DMS53 treated with DMSO at 0.1 percent for 48 hours (cell line): ENCODE measurements at regions not wholly inside any gene's neighbourhood (a gene's known extent, or its start where the extent isn't known, plus 50 kb on each side); places are given as distances from the start of the nearest gene placed in this dataset.

Experiments used
- DNase-seq: peaks from one replicate; lab custom pipeline; 2025; ENCODE audit not compliant: unreplicated experiment; lab: John Stamatoyannopoulos, UW

DNA sequence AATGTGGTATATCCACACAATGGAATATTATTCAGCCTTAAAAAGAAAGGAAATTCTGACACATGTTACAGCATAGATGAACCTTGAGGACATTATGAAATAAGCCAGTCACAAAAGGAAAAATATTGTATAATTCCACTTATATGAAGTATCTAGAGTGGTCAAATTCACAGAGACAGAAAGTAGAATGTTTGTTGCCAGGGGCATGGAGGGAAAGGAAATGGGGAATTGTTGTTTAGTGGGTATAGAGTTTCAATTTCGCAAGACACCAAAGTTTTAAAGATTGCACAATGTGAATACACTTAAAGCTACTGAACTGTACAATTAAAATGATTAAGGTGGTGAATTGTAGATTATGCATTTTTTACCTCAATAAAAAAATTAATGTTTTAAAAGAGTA is 92.9 kb downstream of the TXNL1 start:
- DNase-seq, result no peak

DNA sequence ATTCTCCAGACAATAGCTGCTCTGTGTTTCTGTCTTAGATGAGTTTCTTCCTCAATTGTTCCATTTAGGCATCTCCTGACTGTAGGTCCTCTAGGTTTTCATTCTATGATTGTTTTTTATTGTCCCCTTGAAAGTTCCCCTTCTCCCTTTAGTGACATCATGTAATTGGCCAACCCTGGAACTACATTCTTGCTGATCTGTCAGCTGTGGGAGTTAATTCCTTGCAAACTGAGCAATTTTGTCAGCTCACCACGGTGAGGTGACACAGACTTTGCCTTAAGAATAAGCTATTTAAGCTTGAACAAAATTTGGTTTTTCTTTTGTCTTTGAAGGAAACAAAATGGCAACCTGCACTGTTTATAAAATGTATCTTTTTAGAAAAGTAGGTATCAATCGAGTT is 95.9 kb downstream of the TXNL1 start:
- DNase-seq, result no peak

DNA sequence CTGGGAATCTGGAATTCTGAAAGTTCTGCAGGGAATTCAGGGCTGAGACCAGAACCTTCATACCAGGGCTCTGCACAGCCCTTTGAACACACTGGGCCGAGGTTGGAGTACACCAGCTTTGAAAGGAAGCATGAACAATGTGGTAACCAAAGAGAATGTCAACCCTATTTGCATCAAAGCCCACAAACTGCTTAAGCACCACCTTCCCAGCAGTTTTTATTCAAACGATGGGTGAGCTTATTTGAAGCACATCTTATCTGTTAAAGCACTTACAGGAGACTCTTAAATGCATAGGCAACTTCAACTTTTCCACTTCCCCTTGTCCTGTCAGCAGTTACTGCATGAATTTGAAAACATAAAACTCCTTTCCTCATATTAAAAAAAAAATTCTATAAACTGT is 96.6 kb downstream of the TXNL1 start:
- no peak for DNase-seq

DNA sequence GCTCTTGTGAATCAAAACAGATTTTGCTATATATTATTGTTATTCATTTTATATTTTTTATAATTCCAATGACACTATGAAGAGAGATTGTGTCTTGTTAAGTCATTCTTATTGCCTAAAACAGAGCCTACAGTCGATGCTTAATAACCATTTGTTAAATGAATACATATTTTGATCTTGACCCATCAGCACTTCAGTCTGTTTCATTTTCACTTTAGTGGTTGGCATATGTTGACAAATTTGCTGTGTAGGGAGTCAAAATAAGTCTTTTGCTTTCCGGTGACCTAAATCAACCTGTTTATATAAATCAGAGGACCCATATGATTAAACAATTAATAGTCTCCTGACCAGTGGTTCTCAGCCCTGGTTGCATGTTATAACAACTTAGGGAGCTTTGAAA is 97.1 kb downstream of the TXNL1 start:
- no peak for DNase-seq

DNA sequence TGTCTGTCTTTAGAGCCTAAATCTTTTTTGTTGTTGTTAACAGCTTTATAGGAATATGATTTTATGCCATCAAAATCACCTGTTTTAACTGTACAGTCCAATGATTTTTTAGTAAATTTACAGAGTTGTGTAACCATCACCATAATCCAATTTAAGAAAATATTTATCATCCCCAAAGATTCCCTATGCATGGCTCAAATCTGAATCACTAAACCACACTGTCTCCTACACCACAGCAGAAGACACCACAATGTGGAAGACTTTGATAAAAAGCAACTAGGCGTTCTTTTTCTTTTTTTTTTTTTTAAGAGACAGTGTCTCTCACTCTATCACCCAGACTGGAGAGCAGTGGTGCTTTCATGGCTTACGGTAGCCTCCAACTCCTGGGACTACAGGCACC is 99.6 kb downstream of the TXNL1 start:
- DNase-seq, result no peak

DNA sequence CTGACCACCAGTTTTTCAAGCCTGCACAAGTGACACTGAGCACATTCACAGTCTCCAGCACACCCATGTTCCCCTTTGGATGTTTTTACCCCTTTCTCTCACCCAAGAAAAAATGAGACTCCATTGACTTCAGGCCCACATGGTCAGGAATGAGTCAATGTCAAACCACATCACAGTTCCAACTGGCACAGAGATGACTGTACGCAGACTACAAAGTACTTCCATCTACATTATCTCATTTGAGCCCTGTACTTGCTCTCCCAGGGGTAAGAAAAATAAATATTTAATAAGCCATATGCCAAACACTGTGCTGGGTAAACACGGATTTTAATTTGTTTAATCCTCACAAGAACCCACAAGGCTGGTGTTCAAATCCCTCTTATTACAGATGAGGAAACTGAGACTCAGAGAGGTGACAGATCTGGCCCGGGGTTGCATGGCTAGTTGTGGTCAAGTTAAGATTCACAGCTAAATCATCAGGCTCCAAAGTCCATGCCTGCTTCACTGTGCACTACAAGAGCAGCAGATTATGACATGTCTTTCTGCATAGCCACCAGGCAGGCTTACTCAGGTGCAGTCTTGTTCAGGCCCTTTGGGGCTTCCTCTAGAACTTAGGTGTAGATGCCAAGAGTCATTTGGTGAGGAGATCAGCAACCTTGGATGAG is 106.1 kb downstream of the TXNL1 start:
- no peak for DNase-seq

DNA sequence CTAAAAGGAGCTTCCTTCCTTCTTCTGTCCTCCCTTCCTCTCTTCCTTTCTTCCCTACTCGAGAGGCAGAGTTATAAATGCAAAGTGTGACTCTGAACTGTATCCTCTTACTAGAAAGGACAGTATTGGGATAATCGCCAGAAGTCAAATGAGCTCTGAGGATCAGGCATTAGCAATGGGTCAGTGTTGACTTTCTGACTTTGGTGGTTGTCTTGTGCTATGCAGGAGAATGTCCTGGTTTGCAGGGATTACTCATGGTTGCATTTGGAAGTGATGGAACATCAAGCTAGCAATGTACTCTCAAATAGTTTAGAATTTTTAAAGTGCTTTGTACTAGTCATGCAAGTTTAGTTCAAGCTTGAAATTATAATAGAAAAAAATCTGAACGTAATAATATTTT is 115.6 kb downstream of the TXNL1 start:
- no peak for DNase-seq

DNA sequence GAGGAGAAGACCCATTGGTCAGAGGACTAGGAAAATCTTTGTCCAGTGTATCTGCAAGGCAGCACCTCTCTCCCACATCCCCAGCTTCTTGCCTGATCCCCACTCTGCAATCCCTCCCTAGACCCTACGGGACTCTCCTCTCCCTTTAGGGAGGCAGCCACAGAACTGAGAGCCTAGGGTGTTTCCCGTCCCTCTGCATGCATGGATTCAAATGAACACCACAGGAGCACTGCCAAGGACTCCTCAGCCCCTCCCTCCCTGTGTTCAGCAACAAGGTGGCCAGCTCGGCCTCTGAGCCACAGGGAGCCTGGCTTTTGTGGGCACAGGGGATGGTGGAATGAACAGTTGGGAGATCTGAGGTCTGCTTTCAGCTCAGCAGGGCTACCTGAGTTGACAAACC is 117.1 kb downstream of the TXNL1 start:
- no peak for DNase-seq

DNA sequence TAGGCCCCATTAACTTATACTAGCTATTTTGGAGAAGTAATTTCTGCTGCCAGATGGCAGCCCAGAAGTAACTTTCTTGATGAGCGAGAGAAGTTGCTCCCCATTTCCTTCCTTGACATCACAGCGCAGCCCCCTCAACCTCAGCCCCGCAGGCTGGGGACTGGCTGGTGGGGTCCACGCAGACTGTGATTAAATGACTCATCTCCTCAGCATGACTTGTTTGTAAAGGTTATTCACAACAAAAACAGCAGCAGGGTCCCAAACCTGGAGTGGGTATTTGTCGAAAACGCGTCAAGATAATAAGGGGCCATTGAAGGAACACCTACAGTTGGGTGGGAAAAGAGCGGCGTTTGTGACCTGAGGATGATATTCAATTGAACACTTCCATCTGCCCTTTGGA is 120.6 kb downstream of the TXNL1 start:
- DNase-seq, result no peak

DNA sequence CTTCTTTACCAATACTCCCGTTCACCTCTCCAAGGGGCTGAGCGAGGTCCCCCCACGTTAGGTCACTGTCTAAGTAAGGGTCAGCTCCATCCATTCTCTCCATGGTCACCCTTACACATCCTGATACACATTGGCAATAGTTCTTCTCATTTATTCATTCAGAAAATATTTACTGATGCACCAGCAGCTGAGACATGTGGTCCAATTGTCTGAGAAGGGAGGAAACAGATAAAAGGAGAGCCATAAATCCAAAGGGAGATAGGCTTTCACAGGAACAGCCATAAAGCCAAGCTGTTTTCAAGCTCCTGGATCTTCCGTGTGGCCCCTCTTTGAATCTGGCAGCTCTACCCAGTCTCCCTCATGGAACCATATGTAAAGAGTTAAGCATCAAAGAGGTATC is 121.2 kb downstream of the TXNL1 start:
- DNase-seq, result no peak

DNA sequence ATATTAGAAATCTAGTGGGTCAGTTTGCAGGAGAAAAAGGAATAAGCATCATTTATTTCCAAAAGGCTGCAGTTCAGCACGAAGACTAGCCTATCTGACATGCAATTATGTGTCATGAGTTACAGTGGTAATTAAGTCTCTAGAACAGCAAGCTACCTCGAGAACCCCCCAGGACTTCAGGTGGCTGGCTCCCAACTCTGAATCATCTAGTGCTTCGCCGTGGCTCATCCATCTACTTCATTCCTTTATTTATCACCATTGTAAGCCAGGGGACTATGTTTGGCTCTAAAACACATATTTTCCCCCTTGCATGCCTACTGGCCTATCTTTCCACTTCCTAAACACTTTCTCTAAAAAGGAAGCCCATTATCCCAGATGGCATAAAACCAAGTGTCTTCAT is 121.6 kb downstream of the TXNL1 start:
- DNase-seq, result no peak

DNA sequence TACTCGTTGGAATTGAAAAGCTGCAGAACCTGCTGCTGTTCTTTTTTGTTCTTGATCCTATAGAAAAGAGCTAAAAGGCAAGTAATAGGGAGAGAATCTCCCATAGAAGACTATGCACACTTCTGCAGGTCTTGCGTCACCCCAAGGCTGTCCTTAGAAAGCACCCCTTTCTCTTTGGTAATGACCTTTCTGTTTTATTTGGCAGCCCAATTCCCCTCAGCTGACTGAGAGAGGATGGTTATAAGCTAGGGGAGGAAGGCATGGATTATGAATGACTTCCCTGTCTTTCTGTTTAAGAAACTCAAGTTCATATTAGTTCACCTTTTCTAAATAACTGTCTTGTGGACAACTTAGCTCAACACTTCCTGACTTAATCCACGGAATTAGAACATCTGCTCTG is 122.9 kb downstream of the TXNL1 start:
- no peak for DNase-seq

DNA sequence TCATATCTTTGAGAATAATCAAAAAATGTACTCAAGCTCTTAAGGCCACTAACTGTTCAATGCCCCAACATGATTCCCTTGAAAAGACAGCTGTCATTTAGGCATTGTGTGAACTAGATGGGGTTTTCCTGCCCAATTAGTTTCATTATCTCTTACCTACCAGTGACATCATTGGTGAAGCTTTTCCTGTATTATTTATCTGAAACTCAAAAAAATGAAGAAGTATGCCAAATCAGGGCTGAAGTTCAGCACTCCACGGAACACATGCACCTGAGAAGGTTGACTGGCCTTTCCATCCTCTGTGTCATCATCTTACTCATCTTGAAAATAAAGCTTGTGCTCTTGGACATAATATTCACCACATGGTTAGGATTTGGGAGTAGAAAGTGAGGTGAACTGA is 126.4 kb downstream of the TXNL1 start:
- DNase-seq, result no peak

DNA sequence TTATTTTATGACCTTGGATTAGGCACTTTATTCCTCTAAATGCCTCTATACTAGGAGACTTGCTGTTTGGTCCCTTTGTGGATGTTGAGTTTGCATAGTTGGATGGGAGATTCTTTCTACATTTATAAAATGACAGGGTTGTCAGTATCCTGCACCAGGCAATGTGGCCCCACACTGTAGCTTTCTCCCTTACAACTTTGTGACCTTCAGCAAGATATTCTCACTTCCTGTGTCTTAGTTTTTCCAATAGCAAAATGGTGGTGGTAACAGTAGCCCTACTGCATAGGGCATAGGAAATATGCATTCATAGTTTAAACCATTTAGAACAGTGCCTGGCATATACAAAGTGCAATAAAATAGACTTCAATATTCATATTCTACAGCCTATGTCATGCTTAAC is 128.3 kb downstream of the TXNL1 start:
- no peak for DNase-seq

DNA sequence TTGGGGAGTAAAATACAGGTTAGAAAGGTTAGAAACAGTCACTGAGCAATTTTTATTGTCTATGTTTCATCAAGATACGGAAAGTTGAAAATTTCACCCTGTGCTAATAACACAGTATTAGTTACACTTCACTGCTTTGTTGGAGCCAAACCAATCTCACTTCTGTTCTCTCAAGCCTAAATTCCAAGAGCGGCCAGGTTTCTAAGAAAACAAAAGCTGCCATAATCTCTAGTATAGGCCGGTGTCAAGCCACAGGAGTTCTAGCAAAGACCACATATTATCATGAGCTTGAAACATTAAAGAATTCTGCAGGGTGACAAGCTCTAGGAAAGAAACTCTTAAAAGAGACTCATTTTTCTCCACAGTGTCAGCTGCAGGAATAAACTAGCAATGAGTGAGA is 128.7 kb downstream of the TXNL1 start:
- no peak for DNase-seq

DNA sequence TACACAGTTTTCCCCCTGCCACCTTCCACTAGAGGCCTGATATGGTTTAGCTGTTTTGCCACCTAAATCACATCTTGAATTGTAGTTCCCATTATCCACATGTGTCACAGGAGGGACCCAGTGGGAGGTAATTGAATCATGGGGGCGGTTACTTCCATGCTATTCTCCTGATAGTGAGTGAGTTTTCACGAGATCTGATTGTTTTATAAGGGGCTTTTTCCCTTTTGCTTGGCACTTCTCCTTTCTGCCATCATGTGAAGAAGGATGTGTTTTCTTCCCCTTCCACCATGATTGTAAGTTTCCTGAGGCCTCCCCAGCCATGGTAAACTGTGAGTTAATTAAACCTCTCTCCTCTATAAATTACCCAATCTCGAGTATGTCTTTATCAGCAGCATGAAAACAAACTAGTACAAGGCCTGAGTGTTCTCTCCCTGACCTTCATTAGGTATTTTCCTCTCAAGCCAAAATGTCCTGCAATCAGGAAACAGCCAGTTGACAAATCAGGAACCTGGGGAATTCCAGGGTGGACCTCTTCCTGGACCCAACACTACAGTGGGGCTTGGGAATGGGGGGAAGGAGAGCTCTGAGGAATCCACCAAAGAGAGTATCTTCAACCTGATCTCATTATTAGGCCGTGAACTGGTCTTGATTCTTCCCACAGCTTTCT is 129.9 kb downstream of the TXNL1 start:
- no peak for DNase-seq

DNA sequence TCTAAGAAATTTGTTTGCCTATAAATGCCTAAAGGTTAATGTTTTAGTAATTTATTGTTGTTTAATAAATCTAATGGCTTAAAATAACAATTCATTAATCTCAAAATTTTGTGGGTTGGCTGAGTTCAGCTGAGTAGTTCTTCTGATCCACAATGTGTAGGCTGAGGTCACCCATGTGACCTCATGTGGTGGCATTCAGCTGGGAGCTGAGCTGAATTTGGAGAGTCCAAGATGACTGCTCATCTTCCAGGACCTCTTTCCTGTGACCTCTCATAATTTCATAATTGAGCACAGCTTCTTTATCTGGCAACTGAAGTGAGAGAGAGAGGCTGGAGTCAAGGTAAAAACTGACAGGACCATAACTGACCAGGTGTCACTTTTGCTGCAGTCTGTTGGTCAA is 132.4 kb downstream of the TXNL1 start:
- DNase-seq, result no peak

DNA sequence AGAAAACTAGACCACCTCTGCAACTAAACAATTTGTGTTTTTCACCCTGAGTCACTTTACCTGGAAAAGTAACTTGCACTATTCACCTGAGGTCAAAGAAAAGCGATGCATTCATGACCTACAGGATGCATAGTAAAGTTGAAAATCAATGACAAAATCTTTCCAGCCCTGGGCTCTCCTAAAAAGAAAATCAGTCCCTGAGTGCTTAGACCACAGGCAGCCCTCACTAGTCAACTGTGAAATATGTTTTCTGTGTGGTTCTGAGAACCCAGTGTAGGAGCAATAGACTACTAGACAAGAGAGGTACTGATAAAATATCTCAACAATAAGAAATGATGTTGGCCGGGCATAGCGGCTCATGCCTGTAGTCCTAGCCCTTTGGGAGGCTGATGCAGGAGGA is 133.1 kb downstream of the TXNL1 start:
- no peak for DNase-seq

DNA sequence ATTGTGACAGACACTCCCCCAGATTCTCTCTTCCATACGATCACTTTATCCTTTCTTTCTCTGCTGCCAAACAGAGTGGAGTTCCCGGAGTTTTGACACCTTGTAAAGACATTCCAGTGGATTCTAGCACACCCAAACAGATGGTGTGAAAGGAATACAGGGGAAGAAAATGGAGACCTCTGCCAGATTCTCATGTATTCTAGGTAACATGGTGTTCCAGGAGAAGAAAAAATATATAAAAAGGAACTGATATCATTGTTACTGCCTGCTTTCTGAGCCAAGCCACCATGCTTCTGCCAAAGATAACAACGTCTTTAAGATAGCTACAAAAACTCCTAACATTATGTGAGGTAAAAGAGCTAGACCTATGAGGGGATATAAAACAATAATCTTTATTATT is 136.5 kb downstream of the TXNL1 start:
- no peak for DNase-seq

DNA sequence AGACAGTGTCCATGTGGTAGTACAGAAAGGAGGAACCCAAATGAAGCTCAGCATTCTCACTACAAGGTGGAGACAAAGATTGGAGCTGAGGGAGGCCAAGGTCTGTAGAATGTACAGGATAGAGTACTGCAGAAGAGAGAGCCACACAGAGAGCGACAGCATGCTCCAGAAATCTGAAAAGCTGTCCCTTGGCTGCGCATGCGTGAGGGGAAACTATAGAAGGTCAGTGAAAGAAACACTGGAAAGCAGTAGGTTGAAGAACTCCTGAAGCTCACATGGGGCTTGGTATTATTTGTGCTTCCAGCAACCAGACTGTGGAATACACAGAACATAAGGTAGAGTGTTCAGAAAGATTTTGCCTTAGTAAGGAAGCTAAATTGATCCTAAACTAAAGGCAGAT is 142.5 kb downstream of the TXNL1 start:
- no peak for DNase-seq

DNA sequence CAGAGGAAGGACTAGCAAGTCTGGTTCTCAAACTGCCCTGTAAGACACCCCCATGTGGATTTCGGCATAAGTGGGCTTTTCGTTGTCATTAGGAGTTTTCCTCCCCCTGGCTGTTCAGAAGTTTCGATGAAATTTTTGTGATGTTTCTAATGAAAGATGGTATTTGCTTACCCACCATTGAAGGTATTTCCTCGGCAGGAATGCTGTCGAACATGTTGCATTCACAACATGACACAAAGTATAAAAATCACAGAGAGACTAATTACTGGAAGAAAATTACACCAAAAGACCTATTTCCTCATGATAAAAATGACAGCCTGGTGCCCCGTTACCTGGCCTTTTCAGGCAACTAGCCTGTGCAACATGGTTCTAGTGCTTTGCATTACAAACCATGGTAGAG is 144.9 kb downstream of the TXNL1 start:
- DNase-seq, result no peak

DNA sequence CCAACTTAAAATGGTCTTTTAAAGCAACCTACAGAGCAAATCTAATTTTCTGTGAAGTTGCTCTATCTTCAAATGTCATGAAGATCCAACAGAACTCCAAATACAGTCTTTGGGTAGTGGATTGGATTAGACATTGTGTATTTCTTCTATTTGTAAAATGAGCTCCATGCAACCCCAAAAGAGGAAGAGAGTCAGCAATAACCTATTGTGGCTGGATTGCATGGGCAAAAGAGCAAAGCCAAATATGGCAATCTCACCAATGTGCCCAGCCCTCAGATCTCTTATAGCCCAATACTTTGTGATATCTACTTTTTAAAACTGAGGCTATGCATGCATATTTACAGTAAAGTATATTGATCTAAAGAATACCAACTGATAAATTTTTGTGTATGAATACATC is 146.3 kb downstream of the TXNL1 start:
- DNase-seq, result no peak

DNA sequence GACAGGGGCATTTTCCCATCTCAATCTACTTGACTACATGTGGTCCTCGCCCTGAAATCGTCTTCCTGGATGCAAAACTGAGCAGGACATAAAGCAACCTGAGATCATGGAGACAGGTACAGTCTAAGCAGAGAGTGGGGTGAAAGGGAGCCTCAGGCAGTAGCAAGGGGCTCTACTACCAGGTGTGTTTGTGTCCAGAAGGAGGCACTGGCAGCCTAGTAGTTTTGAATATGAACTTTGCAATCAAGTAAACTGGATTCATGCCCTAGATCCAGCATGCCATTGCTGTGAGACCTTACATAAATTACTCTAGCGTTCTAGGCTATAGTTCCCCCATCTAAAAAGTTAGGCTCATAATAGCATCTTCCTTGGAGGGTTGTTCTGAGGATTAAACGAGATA is 147.4 kb downstream of the TXNL1 start:
- DNase-seq, result no peak
